HG02885 (cell line): ENCODE measurements at regions not wholly inside any gene's neighbourhood (a gene's known extent, or its start where the extent isn't known, plus 50 kb on each side); places are given as distances from the start of the nearest gene placed in this dataset.
"Not testable (repeated sequence)": the region's sequence is repeated elsewhere in the genome, so short reads cannot be mapped to it uniquely, and the experiment has no call there.

Experiments used
- ATAC-seq: cut with Tn5 transposase; IDR thresholded peaks from one replicate; pipeline ENCODE4 v1.9.1; 2021; ENCODE audit warnings: mild to moderate bottlenecking; ENCODE audit not compliant: unreplicated experiment, poor library complexity

- no peak for ATAC-seq
Observed at GRCh38 chr20:55038684-55039083, 563.3 kb downstream of the DOK5 start.

- ATAC-seq: no peak
Observed at GRCh38 chr20:55031971-55032370, 556.6 kb downstream of the DOK5 start.

- ATAC-seq: no peak
Observed at GRCh38 chr20:55014766-55015165, 539.4 kb downstream of the DOK5 start.

- ATAC-seq: no peak
Observed at GRCh38 chr20:55010761-55011160, 535.4 kb downstream of the DOK5 start.

GRCh38 chr20:55009066-55009465 is 533.7 kb downstream of the DOK5 start:
- no peak for ATAC-seq

GRCh38 chr20:55004044-55004443 is 528.7 kb downstream of the DOK5 start:
- ATAC-seq: no peak

GRCh38 chr20:54995553-54995952 is 520.2 kb downstream of the DOK5 start:
- ATAC-seq: no peak

GRCh38 chr20:54995011-54995410 is 519.6 kb downstream of the DOK5 start:
- ATAC-seq: no peak

- ATAC-seq: no peak
Observed at GRCh38 chr20:54985091-54985490, 509.7 kb downstream of the DOK5 start.

- ATAC-seq: no peak
Observed at GRCh38 chr20:54984104-54984448, 508.7 kb downstream of the DOK5 start.

- ATAC-seq: not testable (repeated sequence)
Observed at GRCh38 chr20:54983394-54984103, 508.2 kb downstream of the DOK5 start.

GRCh38 chr20:54981175-54981574 is 505.8 kb downstream of the DOK5 start:
- ATAC-seq: no peak

GRCh38 chr20:54980103-54980960 is 504.9 kb downstream of the DOK5 start:
- ATAC-seq: no peak

GRCh38 chr20:54950304-54950703 is 474.9 kb downstream of the DOK5 start:
- ATAC-seq: no peak

- ATAC-seq: no peak
Observed at GRCh38 chr20:54941666-54942065, 466.3 kb downstream of the DOK5 start.

- ATAC-seq: no peak
Observed at GRCh38 chr20:54940522-54940921, 465.1 kb downstream of the DOK5 start.

GRCh38 chr20:54938707-54939106 is 463.3 kb downstream of the DOK5 start:
- no peak for ATAC-seq

GRCh38 chr20:54933212-54933904 is 458.0 kb downstream of the DOK5 start:
- ATAC-seq: no peak

- ATAC-seq: no peak
Observed at GRCh38 chr20:54929191-54929590, 453.8 kb downstream of the DOK5 start.

- no peak for ATAC-seq
Observed at GRCh38 chr20:54928564-54928963, 453.2 kb downstream of the DOK5 start.

- ATAC-seq: no peak
Observed at GRCh38 chr20:54922636-54923035, 447.2 kb downstream of the DOK5 start.
